ENCODE measurements at regions not wholly inside any gene's neighbourhood (a gene's known extent, or its start where the extent isn't known, plus 50 kb on each side); places are given as distances from the start of the nearest gene placed in this dataset.

DNA sequence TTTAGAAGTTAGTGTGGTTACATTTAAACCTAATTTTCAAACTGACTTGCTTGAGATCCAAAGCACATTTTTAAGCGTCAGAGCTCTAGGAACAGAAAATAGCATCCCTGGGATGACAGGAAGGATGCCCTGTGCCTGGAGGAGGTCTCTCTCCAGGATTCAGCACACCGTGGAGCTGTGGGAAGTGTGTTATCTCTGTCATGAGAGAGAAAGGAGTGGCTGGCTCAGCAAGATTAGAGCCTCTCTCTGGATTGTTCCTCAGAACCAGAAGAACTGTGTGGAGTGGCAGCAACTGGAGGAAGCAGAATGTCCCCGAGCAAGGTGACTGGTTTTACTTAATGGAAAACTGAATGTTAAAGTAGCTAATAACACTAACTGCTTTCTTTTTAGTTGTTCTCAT is 233.6 kb upstream of the TGFBR2 start:
- no peak overlapping the region for H3K4me3 ChIP-seq (ENCODE audit: control insufficient read depth in 2 of 3, extremely low read depth in 1 of 3, insufficient read depth in 2 of 3, low read depth in 1 of 3, low read length in 3 of 3)
- TF ChIP-seq EZH2 (IDR thresholded peaks at IDR 0.05; ENCODE audit: low read length): no peak
- no peak for TF ChIP-seq CTCF (optimal IDR thresholded peaks at IDR 0.05 in 1 of 3, IDR thresholded peaks at IDR 0.05 in 1 of 3, conservative IDR thresholded peaks at IDR 0.05 in 1 of 3; ENCODE audit: extremely low read depth in 1 of 3, insufficient read depth in 2 of 3, low read length in 3 of 3)
- no peak for FAIRE-seq
- H3K36me3 ChIP-seq (ENCODE audit: control insufficient read depth in 2 of 2, extremely low read depth in 1 of 2, insufficient read depth in 2 of 2, low read length in 2 of 2): no peaks in the 10 kb centered on the region
- dilution Hi-C loops (cut with MboI; ENCODE audit: extremely low pct_ligation_motif_present, low sequenced_read_pairs): no loop called here
- no peak for DNase-seq (ENCODE audit: low read depth, low spot score)
- no peak overlapping the region for H3K27ac ChIP-seq (ENCODE audit: control insufficient read depth, insufficient read depth, low read length)
- no peaks in the 10 kb centered on the region for H3K9me1 ChIP-seq (ENCODE audit: control insufficient read depth, extremely low read depth, insufficient read depth, low read length)
- H4K20me1 ChIP-seq (ENCODE audit: control insufficient read depth, extremely low read depth, insufficient read depth, low read length): no peaks in the 10 kb centered on the region
- H3K9me3 ChIP-seq (ENCODE audit: control insufficient read depth, low read depth, low read length): no peaks in the 10 kb centered on the region
- H2AFZ ChIP-seq (ENCODE audit: control insufficient read depth, low read length): peak overlapping the region; percentile 21
- H3K79me2 ChIP-seq (ENCODE audit: control insufficient read depth, insufficient read depth, low read length): no peaks in the 10 kb centered on the region
- H3K4me2 ChIP-seq (ENCODE audit: control insufficient read depth, extremely low read depth, insufficient read depth, low read depth, low read length): no peak overlapping the region
- H3K4me1 ChIP-seq (ENCODE audit: control insufficient read depth, extremely low read depth, insufficient read depth, low read length): no peaks in the 10 kb centered on the region
- H3K9ac ChIP-seq (ENCODE audit: control insufficient read depth, extremely low read depth, insufficient read depth, low read length): no peak overlapping the region
- no peaks in the 10 kb centered on the region for H3K27me3 ChIP-seq (ENCODE audit: control insufficient read depth, extremely low read depth, insufficient read depth, low read length)

GRCh38 chr3:30384546-30385072 is 221.8 kb upstream of the TGFBR2 start:
- Histone ChIP-seq H3K9me3 (ENCODE audit: control insufficient read depth, low read depth, low read length) (no peaks in the 10 kb centered on the region), H3K4me3 (ENCODE audit: control insufficient read depth in 2 of 3, extremely low read depth in 1 of 3, insufficient read depth in 2 of 3, low read depth in 1 of 3, low read length in 3 of 3) (no peak overlapping the region), H2AFZ (ENCODE audit: control insufficient read depth, low read length) (peak overlapping the region; percentile 16), H3K9ac (ENCODE audit: control insufficient read depth, extremely low read depth, insufficient read depth, low read length) (no peak overlapping the region), H3K27me3 (ENCODE audit: control insufficient read depth, extremely low read depth, insufficient read depth, low read length) (no peaks in the 10 kb centered on the region), H3K4me2 (ENCODE audit: control insufficient read depth, extremely low read depth, insufficient read depth, low read depth, low read length) (no peak overlapping the region), H3K36me3 (ENCODE audit: control insufficient read depth in 2 of 2, extremely low read depth in 1 of 2, insufficient read depth in 2 of 2, low read length in 2 of 2) (no peaks in the 10 kb centered on the region), H3K9me1 (ENCODE audit: control insufficient read depth, extremely low read depth, insufficient read depth, low read length) (no peaks in the 10 kb centered on the region), H4K20me1 (ENCODE audit: control insufficient read depth, extremely low read depth, insufficient read depth, low read length) (no peaks in the 10 kb centered on the region), H3K4me1 (ENCODE audit: control insufficient read depth, extremely low read depth, insufficient read depth, low read length) (no peaks in the 10 kb centered on the region), H3K27ac (ENCODE audit: control insufficient read depth, insufficient read depth, low read length) (no peak overlapping the region), H3K79me2 (ENCODE audit: control insufficient read depth, insufficient read depth, low read length) (no peaks in the 10 kb centered on the region)
- DNase-seq (ENCODE audit: low read depth, low spot score): no peak
- FAIRE-seq: no peak
- dilution Hi-C loops (cut with MboI; ENCODE audit: extremely low pct_ligation_motif_present, low sequenced_read_pairs): no loop called here
- no peak for TF ChIP-seq EZH2 (IDR thresholded peaks at IDR 0.05; ENCODE audit: low read length)

DNA sequence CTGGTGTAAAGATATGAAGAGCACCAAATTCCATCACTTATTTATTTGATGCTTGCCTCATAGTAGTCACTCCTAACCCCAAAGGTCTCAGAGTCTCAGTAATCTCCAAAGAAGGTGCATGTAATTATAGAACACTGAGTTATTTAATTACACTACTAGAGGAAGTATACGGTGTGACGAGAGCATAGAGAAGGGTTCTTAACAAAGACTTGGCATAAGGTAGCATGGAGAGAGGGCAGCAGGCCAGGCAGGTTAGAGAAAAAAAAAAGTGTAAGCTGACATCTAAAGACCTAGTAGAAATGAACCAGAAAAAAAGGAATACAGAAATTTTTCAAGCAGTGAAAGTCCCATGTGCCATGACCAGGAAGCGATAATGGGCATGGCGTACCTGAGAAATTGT is 213.3 kb upstream of the TGFBR2 start:
- no peaks in the 10 kb centered on the region for H4K20me1 ChIP-seq (ENCODE audit: control insufficient read depth, extremely low read depth, insufficient read depth, low read length)
- H3K9me1 ChIP-seq (ENCODE audit: control insufficient read depth, extremely low read depth, insufficient read depth, low read length): no peaks in the 10 kb centered on the region
- no peak overlapping the region for H3K4me3 ChIP-seq (ENCODE audit: control insufficient read depth in 2 of 3, extremely low read depth in 1 of 3, insufficient read depth in 2 of 3, low read depth in 1 of 3, low read length in 3 of 3)
- TF ChIP-seq CTCF (optimal IDR thresholded peaks at IDR 0.05 in 1 of 3, IDR thresholded peaks at IDR 0.05 in 1 of 3, conservative IDR thresholded peaks at IDR 0.05 in 1 of 3; ENCODE audit: extremely low read depth in 1 of 3, insufficient read depth in 2 of 3, low read length in 3 of 3) (no peak), EZH2 (IDR thresholded peaks at IDR 0.05; ENCODE audit: low read length) (no peak)
- no peak overlapping the region for H3K27ac ChIP-seq (ENCODE audit: control insufficient read depth, insufficient read depth, low read length)
- no peak overlapping the region for H3K9ac ChIP-seq (ENCODE audit: control insufficient read depth, extremely low read depth, insufficient read depth, low read length)
- no peaks in the 10 kb centered on the region for H3K27me3 ChIP-seq (ENCODE audit: control insufficient read depth, extremely low read depth, insufficient read depth, low read length)
- H3K79me2 ChIP-seq (ENCODE audit: control insufficient read depth, insufficient read depth, low read length): no peaks in the 10 kb centered on the region
- FAIRE-seq (no peak), DNase-seq (ENCODE audit: low read depth, low spot score) (no peak)
- no peaks in the 10 kb centered on the region for H3K36me3 ChIP-seq (ENCODE audit: control insufficient read depth in 2 of 2, extremely low read depth in 1 of 2, insufficient read depth in 2 of 2, low read length in 2 of 2)
- H3K4me1 ChIP-seq (ENCODE audit: control insufficient read depth, extremely low read depth, insufficient read depth, low read length): peaks cover 8% of the 10 kb centered on the region
- H2AFZ ChIP-seq (ENCODE audit: control insufficient read depth, low read length): no peak overlapping the region
- no peak overlapping the region for H3K4me2 ChIP-seq (ENCODE audit: control insufficient read depth, extremely low read depth, insufficient read depth, low read depth, low read length)
- no peaks in the 10 kb centered on the region for H3K9me3 ChIP-seq (ENCODE audit: control insufficient read depth, low read depth, low read length)
- dilution Hi-C loops (cut with MboI; ENCODE audit: extremely low pct_ligation_motif_present, low sequenced_read_pairs): no loop called here
